ENCODE measurements at regions not wholly inside any gene's neighbourhood (a gene's known extent, or its start where the extent isn't known, plus 50 kb on each side); places are given as distances from the start of the nearest gene placed in this dataset.

DNA sequence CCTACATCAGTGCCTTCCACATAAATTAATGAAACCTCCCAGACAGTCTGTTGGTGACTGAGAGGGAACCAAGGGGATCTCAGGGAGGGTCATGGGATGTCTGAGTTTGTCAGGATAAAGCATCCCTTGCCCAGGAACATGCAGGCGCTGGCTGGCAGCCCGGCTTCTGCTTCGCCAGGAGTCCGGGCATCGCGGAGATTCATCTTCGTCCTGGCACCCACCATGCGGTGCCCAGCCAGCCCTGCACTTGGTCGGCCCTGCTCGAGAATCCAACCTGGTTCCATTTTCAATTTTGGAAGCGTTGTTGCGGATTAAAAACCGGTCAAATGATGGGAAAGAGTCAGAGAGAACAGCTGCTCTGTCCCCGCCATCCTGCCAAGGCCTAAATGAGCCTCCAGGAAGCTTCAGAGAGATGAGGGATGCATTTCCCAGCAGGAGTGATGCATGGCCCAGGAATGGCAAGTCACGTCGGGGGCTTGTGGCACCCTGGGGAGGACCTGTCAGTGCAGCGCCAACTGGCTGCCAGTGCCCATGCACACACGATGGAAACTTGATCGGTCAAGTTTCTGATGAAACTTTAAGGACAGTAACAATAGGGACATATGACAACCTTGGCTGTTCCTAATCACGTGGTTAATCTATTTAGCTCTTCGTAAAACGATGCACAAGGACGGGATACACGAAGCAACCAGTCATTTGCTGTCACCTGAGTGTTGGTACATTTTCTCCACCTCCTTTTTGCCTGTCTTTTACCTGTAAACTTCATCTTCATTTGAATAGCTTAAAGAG is 260.8 kb upstream of the MKI67 start:
- 84 to 88% (median 87%) methylated on average over 20 to 24 of the region's 24 CpGs for WGBS, 4 donors
- intact Hi-C loops (cut with DNase I), result no loop called here

DNA sequence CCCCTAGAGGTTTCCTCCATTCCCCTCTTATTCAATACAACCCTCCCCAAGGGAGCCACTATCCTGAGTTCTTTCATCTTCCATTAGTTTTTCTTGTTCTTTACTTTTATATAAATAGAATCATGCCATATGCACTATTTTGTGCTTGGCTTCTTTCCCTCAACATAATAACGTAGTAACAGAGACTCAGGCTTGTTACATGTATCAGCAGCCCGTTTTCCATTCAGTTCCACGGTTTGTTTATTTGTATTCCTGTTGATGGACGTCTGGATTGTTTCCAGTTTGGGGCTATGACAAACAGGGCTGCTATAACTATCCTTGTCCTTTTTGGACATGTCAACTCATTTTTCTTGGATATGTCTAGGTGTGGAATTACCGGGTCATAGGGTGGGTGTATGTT is 264.4 kb upstream of the MKI67 start:
- DNase-seq (no peak), ATAC-seq (no peak)
- TF ChIP-seq, protein P1, sequence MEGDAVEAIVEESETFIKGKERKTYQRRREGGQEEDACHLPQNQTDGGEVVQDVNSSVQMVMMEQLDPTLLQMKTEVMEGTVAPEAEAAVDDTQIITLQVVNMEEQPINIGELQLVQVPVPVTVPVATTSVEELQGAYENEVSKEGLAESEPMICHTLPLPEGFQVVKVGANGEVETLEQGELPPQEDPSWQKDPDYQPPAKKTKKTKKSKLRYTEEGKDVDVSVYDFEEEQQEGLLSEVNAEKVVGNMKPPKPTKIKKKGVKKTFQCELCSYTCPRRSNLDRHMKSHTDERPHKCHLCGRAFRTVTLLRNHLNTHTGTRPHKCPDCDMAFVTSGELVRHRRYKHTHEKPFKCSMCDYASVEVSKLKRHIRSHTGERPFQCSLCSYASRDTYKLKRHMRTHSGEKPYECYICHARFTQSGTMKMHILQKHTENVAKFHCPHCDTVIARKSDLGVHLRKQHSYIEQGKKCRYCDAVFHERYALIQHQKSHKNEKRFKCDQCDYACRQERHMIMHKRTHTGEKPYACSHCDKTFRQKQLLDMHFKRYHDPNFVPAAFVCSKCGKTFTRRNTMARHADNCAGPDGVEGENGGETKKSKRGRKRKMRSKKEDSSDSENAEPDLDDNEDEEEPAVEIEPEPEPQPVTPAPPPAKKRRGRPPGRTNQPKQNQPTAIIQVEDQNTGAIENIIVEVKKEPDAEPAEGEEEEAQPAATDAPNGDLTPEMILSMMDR (IDR thresholded peaks at IDR 0.05), result no peak
- TF ChIP-seq POLR2A (IDR thresholded peaks at IDR 0.05), result no peak
- Histone ChIP-seq H3K27ac (no peak overlapping the region), H3K36me3 (no peaks in the 10 kb centered on the region), H3K4me1 (no peaks in the 10 kb centered on the region), H3K4me3 (no peak overlapping the region), H3K27me3 (peaks cover 0 to 20% (median 3%) of the 10 kb centered on the region in 9 donors), H3K9me3 (no peaks in the 10 kb centered on the region)
- WGBS, 4 donors, result 31 to 44% (median 38%) methylated on average over 5 of the region's 5 CpGs
- intact Hi-C loops (cut with DNase I), result no loop called here

More for the DNA sequence above, 260.8 kb upstream of the MKI67 start:
- ATAC-seq, result no peak
- Histone ChIP-seq H3K9me3 (no peaks in the 10 kb centered on the region), H3K4me3 (no peak overlapping the region), H3K27ac (no peak overlapping the region), H3K4me1 (no peaks in the 10 kb centered on the region), H3K36me3 (no peaks in the 10 kb centered on the region), H3K27me3 (peaks cover 0 to 20% (median 5%) of the 10 kb centered on the region in 9 donors)
- TF ChIP-seq, protein P1 (IDR thresholded peaks at IDR 0.05), result no peak
- no peak for TF ChIP-seq POLR2A (IDR thresholded peaks at IDR 0.05)
- no peak for DNase-seq

DNA sequence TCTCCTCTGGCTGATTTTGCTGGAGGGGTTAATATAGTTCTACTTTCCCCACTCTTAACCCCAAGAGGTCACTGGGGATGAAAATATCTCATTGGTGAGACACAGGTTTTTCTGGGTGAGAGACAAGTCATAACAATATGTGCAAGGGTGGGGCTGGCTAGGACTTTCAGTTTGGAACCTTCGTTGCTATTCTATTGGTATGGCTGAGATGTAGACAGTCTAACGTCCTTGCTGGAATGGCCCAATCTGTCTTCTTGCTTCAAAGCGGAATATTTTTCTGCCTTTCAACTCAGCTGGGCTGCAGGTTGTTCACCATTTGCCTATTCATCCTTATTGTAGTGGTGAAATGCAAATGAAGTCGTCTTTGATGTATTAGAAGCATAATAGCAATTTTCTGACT is 267.3 kb upstream of the MKI67 start:
- H3K4me3 ChIP-seq, result no peak overlapping the region
- intact Hi-C loops (cut with DNase I), result no loop called here
- H3K36me3 ChIP-seq, result no peaks in the 10 kb centered on the region
- no peaks in the 10 kb centered on the region for H3K9me3 ChIP-seq
- peaks cover 0 to 15% (median 3%) of the 10 kb centered on the region in 9 donors for H3K27me3 ChIP-seq
- DNase-seq (no peak), ATAC-seq (no peak)
- TF ChIP-seq, protein P1 (IDR thresholded peaks at IDR 0.05), result no peak
- TF ChIP-seq POLR2A (IDR thresholded peaks at IDR 0.05), result no peak
- no peak overlapping the region for H3K27ac ChIP-seq
- WGBS, 4 donors, result 63 to 76% (median 67%) methylated on average over 4 of the region's 4 CpGs
- H3K4me1 ChIP-seq, result no peaks in the 10 kb centered on the region

DNA sequence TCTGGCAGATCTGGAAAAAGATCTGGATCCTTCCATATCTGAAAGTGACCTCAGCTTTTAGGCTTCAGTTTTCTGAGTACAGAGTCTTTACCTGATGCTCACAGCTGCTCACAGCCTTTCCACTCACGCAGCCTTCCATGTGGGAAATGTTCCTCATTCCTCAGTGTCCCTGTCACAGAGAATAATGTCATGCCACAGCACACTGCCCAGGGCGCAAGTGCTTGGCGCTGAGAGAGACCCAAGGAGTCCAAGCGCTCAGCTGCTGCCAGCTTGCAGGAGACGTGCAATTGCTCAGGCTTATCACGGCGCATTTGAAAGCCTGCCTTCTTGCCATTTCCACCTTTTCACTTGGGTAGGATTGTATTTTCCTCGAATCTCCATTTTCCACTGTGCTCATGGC is 271.9 kb upstream of the MKI67 start:
- H3K36me3 ChIP-seq, result no peaks in the 10 kb centered on the region
- TF ChIP-seq, protein P1 (IDR thresholded peaks at IDR 0.05), result no peak
- TF ChIP-seq POLR2A (IDR thresholded peaks at IDR 0.05), result no peak
- 78 to 85% (median 84%) methylated on average over 8 of the region's 8 CpGs for WGBS, 4 donors
- no peak for ATAC-seq
- DNase-seq, result no peak
- peaks cover 0 to 5% (median 0%) of the 10 kb centered on the region in 9 donors for H3K27me3 ChIP-seq
- no peak overlapping the region for H3K27ac ChIP-seq
- no peaks in the 10 kb centered on the region for H3K4me1 ChIP-seq
- peaks cover 0 to 15% (median 3%) of the 10 kb centered on the region in 12 donors for H3K9me3 ChIP-seq
- intact Hi-C loops (cut with DNase I), result no loop called here
- no peak overlapping the region for H3K4me3 ChIP-seq
